ENCODE measurements at regions not wholly inside any gene's neighbourhood (a gene's known extent, or its start where the extent isn't known, plus 50 kb on each side); places are given as distances from the start of the nearest gene placed in this dataset.

DNA sequence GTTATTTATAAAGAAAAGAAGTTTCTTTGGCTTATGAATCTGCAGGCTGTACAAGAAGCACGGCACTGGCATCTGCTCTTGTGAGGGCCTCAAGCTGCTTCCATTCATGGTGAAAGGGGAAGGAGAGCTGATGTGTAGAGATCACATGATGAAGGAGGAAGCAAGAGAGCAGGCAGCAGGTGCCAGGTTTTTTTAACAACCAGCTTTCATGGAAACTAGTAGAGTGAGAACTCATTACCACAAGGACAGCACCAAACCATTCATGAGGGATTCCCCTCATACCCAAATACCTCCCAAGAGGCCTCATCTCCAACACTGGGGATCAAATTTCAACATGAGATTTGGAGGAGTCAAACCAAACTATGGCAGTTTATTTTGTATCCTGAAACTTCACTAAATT is 85.8 kb upstream of the CAMK1G start:
- TF ChIP-seq CTBP1 (IDR thresholded peaks at IDR 0.05; ENCODE audit: borderline replicate concordance) (no peak), HDGF (IDR thresholded peaks at IDR 0.05; ENCODE audit: borderline replicate concordance) (no peak), SP1 (IDR thresholded peaks at IDR 0.05) (no peak), TARDBP (IDR thresholded peaks at IDR 0.05) (no peak), FOXK2 (IDR thresholded peaks at IDR 0.05) (no peak), LEF1 (IDR thresholded peaks at IDR 0.05; ENCODE audit: borderline replicate concordance) (no peak), ELF4 (IDR thresholded peaks at IDR 0.05) (no peak), FOXA1 (IDR thresholded peaks at IDR 0.05) (no peak), L3MBTL2 (conservative IDR thresholded peaks at IDR 0.05) (no peak), SUZ12 (IDR thresholded peaks at IDR 0.05) (no peak), BHLHE40 (IDR thresholded peaks at IDR 0.05; ENCODE audit: borderline replicate concordance) (no peak), ZNF384 (IDR thresholded peaks at IDR 0.05) (no peak)
- TF ChIP-seq, protein P1, sequence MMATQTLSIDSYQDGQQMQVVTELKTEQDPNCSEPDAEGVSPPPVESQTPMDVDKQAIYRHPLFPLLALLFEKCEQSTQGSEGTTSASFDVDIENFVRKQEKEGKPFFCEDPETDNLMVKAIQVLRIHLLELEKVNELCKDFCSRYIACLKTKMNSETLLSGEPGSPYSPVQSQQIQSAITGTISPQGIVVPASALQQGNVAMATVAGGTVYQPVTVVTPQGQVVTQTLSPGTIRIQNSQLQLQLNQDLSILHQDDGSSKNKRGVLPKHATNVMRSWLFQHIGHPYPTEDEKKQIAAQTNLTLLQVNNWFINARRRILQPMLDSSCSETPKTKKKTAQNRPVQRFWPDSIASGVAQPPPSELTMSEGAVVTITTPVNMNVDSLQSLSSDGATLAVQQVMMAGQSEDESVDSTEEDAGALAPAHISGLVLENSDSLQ (IDR thresholded peaks at IDR 0.05): no peak
- ChIA-PET CTCF (no interaction called here), POLR2A (no interaction called here)
- DNase-seq (ENCODE audit: extremely low spot score): no peak

GRCh38 chr1:209500993-209501392 is 82.5 kb upstream of the CAMK1G start:
- POLR2A ChIA-PET: no interaction called here
- TF ChIP-seq HDGF (IDR thresholded peaks at IDR 0.05; ENCODE audit: borderline replicate concordance) (no peak), ELF4 (IDR thresholded peaks at IDR 0.05) (no peak), NFRKB (IDR thresholded peaks at IDR 0.05) (no peak)
- no peak for DNase-seq (ENCODE audit: extremely low spot score)
- CTCF ChIA-PET: interaction anchor here (1.1 kb wide), 1 partner anchor 13 kb away, joined by 4 read pairs; no protein-coding TSS in a partner anchor

DNA sequence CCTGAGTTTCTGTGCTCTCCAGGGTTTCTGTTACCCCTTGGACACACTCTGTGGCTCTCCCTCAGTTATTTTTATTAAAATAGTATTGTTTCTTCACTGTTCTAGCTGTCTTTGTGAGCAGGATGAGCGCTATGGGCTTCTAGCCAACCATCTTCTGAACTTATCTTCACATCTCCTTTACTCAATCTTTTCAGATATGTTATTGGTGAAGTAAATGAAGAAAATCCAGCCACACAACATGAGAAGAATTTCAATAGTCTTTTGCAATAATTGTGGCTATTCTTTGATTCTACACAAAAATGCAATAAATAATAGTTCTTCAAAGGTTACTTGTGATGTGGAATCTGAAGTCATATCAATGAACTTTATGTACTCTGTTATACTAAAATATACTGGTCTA is 80.3 kb upstream of the CAMK1G start:
- CTCF ChIA-PET: no interaction called here

DNA sequence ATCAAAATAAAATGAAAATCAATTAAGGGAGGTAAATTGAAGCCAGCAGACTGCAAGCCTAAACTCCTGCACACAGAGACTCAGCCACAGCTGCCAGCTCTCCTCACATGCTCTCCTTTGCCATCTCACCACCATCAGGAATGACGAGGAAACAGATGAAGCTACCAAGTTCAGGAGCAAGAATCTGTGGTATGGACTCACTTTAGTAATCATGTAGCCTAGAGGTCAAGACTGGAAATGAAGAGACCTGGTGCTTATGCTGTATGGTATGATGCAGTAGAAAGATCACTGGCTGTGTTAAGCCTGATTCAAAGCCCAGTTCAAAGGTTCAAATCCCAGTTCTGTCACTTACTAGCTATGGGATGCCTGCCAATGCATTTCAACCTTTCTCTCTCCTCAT is 78.9 kb upstream of the CAMK1G start:
- POLR2A ChIA-PET: no interaction called here
- no peak for DNase-seq (ENCODE audit: extremely low spot score)
- TF ChIP-seq SP1 (IDR thresholded peaks at IDR 0.05) (no peak), BHLHE40 (IDR thresholded peaks at IDR 0.05; ENCODE audit: borderline replicate concordance) (no peak), LEF1 (IDR thresholded peaks at IDR 0.05; ENCODE audit: borderline replicate concordance) (no peak), L3MBTL2 (conservative IDR thresholded peaks at IDR 0.05) (no peak), ELF4 (IDR thresholded peaks at IDR 0.05) (no peak), SUZ12 (IDR thresholded peaks at IDR 0.05) (no peak), HDGF (IDR thresholded peaks at IDR 0.05; ENCODE audit: borderline replicate concordance) (no peak), ARNT (IDR thresholded peaks at IDR 0.05) (no peak), ZNF384 (IDR thresholded peaks at IDR 0.05) (no peak), FOXA1 (IDR thresholded peaks at IDR 0.05) (no peak), TARDBP (IDR thresholded peaks at IDR 0.05) (no peak), NFRKB (IDR thresholded peaks at IDR 0.05) (no peak), FOXK2 (IDR thresholded peaks at IDR 0.05) (no peak), FOXM1 (IDR thresholded peaks at IDR 0.05; ENCODE audit: borderline replicate concordance) (no peak)
- TF ChIP-seq, protein P1 (IDR thresholded peaks at IDR 0.05): no peak
- CTCF ChIA-PET: interaction anchor here (1.4 kb wide), 1 partner anchor 9 kb away, joined by 4 read pairs; no protein-coding TSS in a partner anchor

More for the DNA sequence above, 80.3 kb upstream of the CAMK1G start:
- TF ChIP-seq TARDBP (IDR thresholded peaks at IDR 0.05): no peak
- no peak for TF ChIP-seq L3MBTL2 (conservative IDR thresholded peaks at IDR 0.05)
- no peak for TF ChIP-seq FOXA1 (IDR thresholded peaks at IDR 0.05)
- TF ChIP-seq FOXM1 (IDR thresholded peaks at IDR 0.05; ENCODE audit: borderline replicate concordance): no peak
- TF ChIP-seq, protein P1 (IDR thresholded peaks at IDR 0.05): no peak
- TF ChIP-seq ZNF384 (IDR thresholded peaks at IDR 0.05): no peak
- no peak for TF ChIP-seq ELF4 (IDR thresholded peaks at IDR 0.05)
- TF ChIP-seq HDGF (IDR thresholded peaks at IDR 0.05; ENCODE audit: borderline replicate concordance): no peak
- no peak for TF ChIP-seq SUZ12 (IDR thresholded peaks at IDR 0.05)
- TF ChIP-seq NFRKB (IDR thresholded peaks at IDR 0.05): no peak
- POLR2A ChIA-PET: no interaction called here
- DNase-seq (ENCODE audit: extremely low spot score): no peak

- ChIA-PET POLR2A (no interaction called here), CTCF (interaction anchor here (1.4 kb wide), 1 partner anchor 8 kb away, joined by 4 read pairs; no protein-coding TSS in a partner anchor)
- DNase-seq (ENCODE audit: extremely low spot score): no peak
- TF ChIP-seq LEF1 (IDR thresholded peaks at IDR 0.05; ENCODE audit: borderline replicate concordance) (no peak), CTBP1 (IDR thresholded peaks at IDR 0.05; ENCODE audit: borderline replicate concordance) (no peak), TARDBP (IDR thresholded peaks at IDR 0.05) (no peak), HDGF (IDR thresholded peaks at IDR 0.05; ENCODE audit: borderline replicate concordance) (no peak), SP1 (IDR thresholded peaks at IDR 0.05) (no peak), NFRKB (IDR thresholded peaks at IDR 0.05) (no peak), FOXM1 (IDR thresholded peaks at IDR 0.05; ENCODE audit: borderline replicate concordance) (no peak), BHLHE40 (IDR thresholded peaks at IDR 0.05; ENCODE audit: borderline replicate concordance) (no peak), FOXA1 (IDR thresholded peaks at IDR 0.05) (no peak)
These were observed 78.5 kb upstream of the CAMK1G start for GRCh38 chr1:209505044-209505443.

DNA sequence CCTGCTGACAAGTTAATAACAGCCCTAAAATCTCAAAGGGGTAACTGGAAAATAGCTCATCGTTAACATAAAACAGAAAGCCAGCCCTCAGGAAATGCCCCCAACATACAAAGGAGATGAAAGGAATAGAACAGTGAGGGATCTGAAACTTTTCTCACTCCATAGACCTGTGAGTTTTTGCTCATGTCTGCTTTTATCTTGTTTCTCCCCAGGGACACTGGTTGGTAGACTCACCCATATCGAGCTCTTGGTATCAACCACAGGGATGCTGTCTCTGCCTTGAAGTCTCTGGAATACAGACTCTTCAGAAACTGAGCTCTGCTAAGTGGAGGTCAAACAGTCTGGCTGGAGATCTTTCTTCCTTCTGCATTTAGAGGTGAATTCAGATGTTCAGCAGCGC is 77.4 kb upstream of the CAMK1G start:
- no peak for TF ChIP-seq CTBP1 (IDR thresholded peaks at IDR 0.05; ENCODE audit: borderline replicate concordance)
- no peak for TF ChIP-seq L3MBTL2 (conservative IDR thresholded peaks at IDR 0.05)
- no peak for TF ChIP-seq ELF4 (IDR thresholded peaks at IDR 0.05)
- no peak for TF ChIP-seq HDGF (IDR thresholded peaks at IDR 0.05; ENCODE audit: borderline replicate concordance)
- no peak for TF ChIP-seq BHLHE40 (IDR thresholded peaks at IDR 0.05; ENCODE audit: borderline replicate concordance)
- TF ChIP-seq ZNF384 (IDR thresholded peaks at IDR 0.05): no peak
- TF ChIP-seq FOXA1 (IDR thresholded peaks at IDR 0.05): no peak
- no peak for TF ChIP-seq LEF1 (IDR thresholded peaks at IDR 0.05; ENCODE audit: borderline replicate concordance)
- no peak for TF ChIP-seq SP1 (IDR thresholded peaks at IDR 0.05)
- no peak for TF ChIP-seq NFRKB (IDR thresholded peaks at IDR 0.05)
- no peak for TF ChIP-seq ARNT (IDR thresholded peaks at IDR 0.05)
- TF ChIP-seq FOXK2 (IDR thresholded peaks at IDR 0.05): no peak
- TF ChIP-seq, protein P1 (IDR thresholded peaks at IDR 0.05): no peak
- CTCF ChIA-PET: no interaction called here
- no peak for DNase-seq (ENCODE audit: extremely low spot score)
- POLR2A ChIA-PET: no interaction called here
